Glutamatergic neuron (in vitro differentiated cells): ENCODE measurements at regions not wholly inside any gene's neighbourhood (a gene's known extent, or its start where the extent isn't known, plus 50 kb on each side); places are given as distances from the start of the nearest gene placed in this dataset.

Experiments
- DNase-seq: peaks from one replicate; pipeline ENCODE4 v3.0.0; 2022
- H3K27ac Mint-ChIP-seq: one replicate; pipeline ENCODE4 v1.8.0; 2020; ENCODE audit warnings: mild to moderate bottlenecking, mixed read lengths, inconsistent platforms; ENCODE audit not compliant: unreplicated experiment
- H3K27me3 Mint-ChIP-seq: one replicate; pipeline ENCODE4 v1.8.0; 2020; ENCODE audit warnings: mild to moderate bottlenecking, moderate library complexity, mixed read lengths, inconsistent platforms; ENCODE audit not compliant: unreplicated experiment
- H3K36me3 Mint-ChIP-seq: one replicate; pipeline ENCODE4 v1.8.0; 2020; ENCODE audit warnings: mild to moderate bottlenecking, mixed read lengths, inconsistent platforms; ENCODE audit not compliant: unreplicated experiment
- H3K4me1 Mint-ChIP-seq: one replicate; pipeline ENCODE4 v1.8.0; 2020; ENCODE audit warnings: mild to moderate bottlenecking, low read depth, mixed read lengths, inconsistent platforms; ENCODE audit not compliant: unreplicated experiment
- H3K4me3 Mint-ChIP-seq: one replicate; pipeline ENCODE4 v1.8.0; 2020; ENCODE audit warnings: mild to moderate bottlenecking, mixed read lengths, inconsistent platforms; ENCODE audit not compliant: unreplicated experiment
- H3K9me3 Mint-ChIP-seq: one replicate; pipeline ENCODE4 v1.8.0; 2020; ENCODE audit warnings: mild to moderate bottlenecking, moderate library complexity, mixed read lengths, inconsistent platforms; ENCODE audit not compliant: unreplicated experiment
- CTCF ChIP-seq: fragments of 200-600 bp; sonication (generic); IDR thresholded peaks from one replicate; pipeline ENCODE4 v1.5.0; 2021; ENCODE audit not compliant: partially characterized antibody, unreplicated experiment

- Mint-ChIP-seq H3K9me3 (peaks cover 5% of the 10 kb centered on the region), H3K27me3 (no peaks in the 10 kb centered on the region), H3K27ac (no peak overlapping the region), H3K4me1 (peaks cover 2% of the 10 kb centered on the region), H3K4me3 (no peak overlapping the region), H3K36me3 (no peaks in the 10 kb centered on the region)
- no peak for DNase-seq
- TF ChIP-seq CTCF = no peak
Observed at GRCh38 chr11:71102251-71102995, 150.0 kb downstream of the SHANK2 start.

- H3K4me3 Mint-ChIP-seq = peak overlapping the region; percentile 25
- no peak for TF ChIP-seq CTCF
- H3K4me1 Mint-ChIP-seq = peaks cover 2% of the 10 kb centered on the region
- peaks cover 5% of the 10 kb centered on the region for H3K9me3 Mint-ChIP-seq
- no peak overlapping the region for H3K27ac Mint-ChIP-seq
- no peaks in the 10 kb centered on the region for H3K27me3 Mint-ChIP-seq
- H3K36me3 Mint-ChIP-seq = no peaks in the 10 kb centered on the region
- DNase-seq = no peak
Observed at GRCh38 chr11:71101606-71102005, 150.8 kb downstream of the SHANK2 start.

- Mint-ChIP-seq H3K36me3 (no peaks in the 10 kb centered on the region), H3K9me3 (peaks cover 5% of the 10 kb centered on the region), H3K27me3 (no peaks in the 10 kb centered on the region), H3K27ac (no peak overlapping the region), H3K4me1 (peaks cover 2% of the 10 kb centered on the region), H3K4me3 (no peak overlapping the region)
- DNase-seq = no peak
- TF ChIP-seq CTCF = no peak
Observed at GRCh38 chr11:71101046-71101445, 151.3 kb downstream of the SHANK2 start.

GRCh38 chr11:71098776-71099175 lies 153.6 kb downstream of the SHANK2 start:
- no peak overlapping the region for H3K4me3 Mint-ChIP-seq
- peaks cover 2% of the 10 kb centered on the region for H3K4me1 Mint-ChIP-seq
- no peak overlapping the region for H3K27ac Mint-ChIP-seq
- no peak for DNase-seq
- peaks cover 5% of the 10 kb centered on the region for H3K9me3 Mint-ChIP-seq
- no peaks in the 10 kb centered on the region for H3K36me3 Mint-ChIP-seq
- no peak for TF ChIP-seq CTCF
- H3K27me3 Mint-ChIP-seq = no peaks in the 10 kb centered on the region

- Mint-ChIP-seq H3K27ac (no peak overlapping the region), H3K4me1 (peaks cover 2% of the 10 kb centered on the region), H3K27me3 (peaks cover 2% of the 10 kb centered on the region), H3K4me3 (no peak overlapping the region), H3K9me3 (peaks cover 5% of the 10 kb centered on the region), H3K36me3 (no peaks in the 10 kb centered on the region)
- no peak for TF ChIP-seq CTCF
- no peak for DNase-seq
Observed at GRCh38 chr11:71097506-71098240, 154.7 kb downstream of the SHANK2 start.
